ENCODE measurements at regions not wholly inside any gene's neighbourhood (a gene's known extent, or its start where the extent isn't known, plus 50 kb on each side); places are given as distances from the start of the nearest gene placed in this dataset.

DNA sequence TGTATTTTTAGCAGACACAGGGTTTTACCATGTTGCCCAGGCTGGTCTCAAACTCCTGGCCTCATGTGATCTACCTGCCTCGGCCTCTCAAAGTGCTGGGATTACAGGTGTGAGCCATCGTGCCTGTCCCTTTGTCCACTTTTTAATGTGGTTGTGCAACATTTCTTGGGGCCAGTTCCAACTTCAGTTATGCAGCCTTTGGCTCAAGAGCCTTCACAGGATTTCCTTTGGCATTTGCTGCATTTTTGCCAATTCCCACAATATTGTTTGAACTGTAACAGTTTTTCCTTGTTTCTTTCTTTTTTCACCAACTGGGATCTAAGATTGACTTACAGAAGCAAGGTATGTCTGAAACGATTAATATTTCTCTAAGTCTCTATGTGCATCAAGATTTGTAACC, 63.6 kb downstream of the EDN1 start:
- Histone ChIP-seq H3K23ac (ENCODE audit: insufficient read length, low read depth, low read length) (no peak overlapping the region), H3K56ac (ENCODE audit: insufficient read length, low read depth, low read length) (no peak overlapping the region), H2BK15ac (ENCODE audit: low read depth, low read length) (no peak overlapping the region), H3K9me3 (ENCODE audit: control insufficient read depth, low read depth, low read length) (peaks cover 12% of the 10 kb centered on the region), H3K4me1 (ENCODE audit: insufficient read depth, low read length) (0 out of 2 replicates have a peak, but pooled peaks cover 4% of the 10 kb centered on the region), H3K79me1 (ENCODE audit: insufficient read depth, low read depth, low read length, poor library complexity, severe bottlenecking) (no peaks in the 10 kb centered on the region), H3K23me2 (ENCODE audit: insufficient read length, low read depth, low read length, poor library complexity, severe bottlenecking) (no peaks in the 10 kb centered on the region), H4K5ac (ENCODE audit: insufficient read length, low read depth, low read length) (no peak overlapping the region), H2BK12ac (ENCODE audit: insufficient read length, low read depth, low read length) (no peak overlapping the region), H3K4ac (ENCODE audit: low read depth, low read length) (no peak overlapping the region), H3K18ac (ENCODE audit: insufficient read length, low read depth, low read length) (no peak overlapping the region), H2BK120ac (ENCODE audit: low read depth, low read length, poor library complexity, severe bottlenecking) (no peak overlapping the region), H2AFZ (ENCODE audit: low read length) (no peak overlapping the region), H4K8ac (replicated peaks; ENCODE audit: insufficient read length, low read depth, low read length) (no peak overlapping the region), H2BK5ac (ENCODE audit: insufficient read length, low read length) (no peak overlapping the region), H3T11ph (ENCODE audit: low read length) (no peak overlapping the region), H3K79me2 (ENCODE audit: insufficient read depth, low read length) (no peaks in the 10 kb centered on the region), H4K91ac (ENCODE audit: insufficient read length, low read depth, low read length) (no peak overlapping the region), H2AK5ac (ENCODE audit: insufficient read length, low read length) (no peak overlapping the region), H3K27me3 (ENCODE audit: insufficient read depth, low read length) (no peaks in the 10 kb centered on the region), H2BK20ac (ENCODE audit: low read depth, low read length, poor library complexity, severe bottlenecking) (no peak overlapping the region), H3K27ac (ENCODE audit: insufficient read length, low read depth, low read length) (no peak overlapping the region), H3K9ac (ENCODE audit: extremely low read depth, insufficient read length, low read length) (no peak overlapping the region), H3K14ac (ENCODE audit: insufficient read depth, low read length) (no peak overlapping the region), H3K4me2 (ENCODE audit: insufficient read depth, insufficient read length, low read length) (no peak overlapping the region), H4K20me1 (ENCODE audit: control insufficient read depth, insufficient read depth, insufficient read length) (no peaks in the 10 kb centered on the region)
- Mint-ChIP-seq H3K4me3 (no peak overlapping the region), H3K4me1 (peaks cover 36 to 48% of the 10 kb centered on the region in 2 experiments), H3K9me3 (peaks cover 37 to 39% of the 10 kb centered on the region in 2 experiments), H3K27ac (peak overlapping the region in 2 of 3 experiments; percentile 16 to 67; a peak in 2 of 7 replicates), H3K36me3 (ENCODE audit: insufficient read depth in 1 of 3, low read depth in 3 of 3) (peaks cover 25 to 38% (median 32%) of the 10 kb centered on the region in 3 experiments), H3K27me3 (ENCODE audit: low read depth) (no peaks in the 10 kb centered on the region; the same call in 1 of the 2 replicates)
- no CpG with 5 or more reads among the region's 3 CpGs for WGBS (ENCODE audit: extremely low coverage, insufficient read length, low lambda C conversion rate)
- no peak for DNase-seq
- TF ChIP-seq, protein P1, sequence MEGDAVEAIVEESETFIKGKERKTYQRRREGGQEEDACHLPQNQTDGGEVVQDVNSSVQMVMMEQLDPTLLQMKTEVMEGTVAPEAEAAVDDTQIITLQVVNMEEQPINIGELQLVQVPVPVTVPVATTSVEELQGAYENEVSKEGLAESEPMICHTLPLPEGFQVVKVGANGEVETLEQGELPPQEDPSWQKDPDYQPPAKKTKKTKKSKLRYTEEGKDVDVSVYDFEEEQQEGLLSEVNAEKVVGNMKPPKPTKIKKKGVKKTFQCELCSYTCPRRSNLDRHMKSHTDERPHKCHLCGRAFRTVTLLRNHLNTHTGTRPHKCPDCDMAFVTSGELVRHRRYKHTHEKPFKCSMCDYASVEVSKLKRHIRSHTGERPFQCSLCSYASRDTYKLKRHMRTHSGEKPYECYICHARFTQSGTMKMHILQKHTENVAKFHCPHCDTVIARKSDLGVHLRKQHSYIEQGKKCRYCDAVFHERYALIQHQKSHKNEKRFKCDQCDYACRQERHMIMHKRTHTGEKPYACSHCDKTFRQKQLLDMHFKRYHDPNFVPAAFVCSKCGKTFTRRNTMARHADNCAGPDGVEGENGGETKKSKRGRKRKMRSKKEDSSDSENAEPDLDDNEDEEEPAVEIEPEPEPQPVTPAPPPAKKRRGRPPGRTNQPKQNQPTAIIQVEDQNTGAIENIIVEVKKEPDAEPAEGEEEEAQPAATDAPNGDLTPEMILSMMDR (conservative IDR thresholded peaks at IDR 0.05), result no peak

All from H9 (cell line).